GM21528 (cell line): ENCODE measurements at regions not wholly inside any gene's neighbourhood (a gene's known extent, or its start where the extent isn't known, plus 50 kb on each side); places are given as distances from the start of the nearest gene placed in this dataset.
A peak's percentile ranks its signal among the peaks of the same experiment; 100 is the strongest.

Experiments used
- ATAC-seq: cut with Tn5 transposase; IDR thresholded peaks from one replicate; pipeline ENCODE4 v1.9.1; 2021; ENCODE audit warnings: mild to moderate bottlenecking, moderate library complexity; ENCODE audit not compliant: unreplicated experiment, low FRiP score

DNA sequence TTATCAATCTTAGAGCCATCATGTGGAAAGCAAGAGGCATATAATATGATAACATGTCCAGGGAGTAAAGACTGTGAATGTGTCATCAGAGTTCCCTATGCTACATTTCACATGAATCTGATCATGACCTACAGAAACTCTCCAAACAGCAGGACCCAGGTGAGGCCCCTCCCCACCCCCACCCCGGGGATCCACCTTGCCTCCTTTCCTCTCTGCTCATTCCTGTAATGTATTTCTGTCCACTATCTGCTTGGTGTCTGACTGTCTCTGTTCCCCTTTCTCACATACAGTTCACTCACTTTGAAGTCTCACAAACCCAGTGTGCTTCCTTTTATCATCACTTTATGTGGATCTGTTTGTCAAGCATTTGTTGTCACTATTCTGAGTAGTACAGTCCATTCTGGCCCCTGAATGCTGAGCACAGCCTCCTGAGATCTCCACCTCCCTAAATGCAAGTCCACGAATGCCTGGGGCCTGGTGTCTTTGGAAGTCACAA, 76.4 kb upstream of the SMARCA2 start:
- ATAC-seq, result peak; percentile 69

DNA sequence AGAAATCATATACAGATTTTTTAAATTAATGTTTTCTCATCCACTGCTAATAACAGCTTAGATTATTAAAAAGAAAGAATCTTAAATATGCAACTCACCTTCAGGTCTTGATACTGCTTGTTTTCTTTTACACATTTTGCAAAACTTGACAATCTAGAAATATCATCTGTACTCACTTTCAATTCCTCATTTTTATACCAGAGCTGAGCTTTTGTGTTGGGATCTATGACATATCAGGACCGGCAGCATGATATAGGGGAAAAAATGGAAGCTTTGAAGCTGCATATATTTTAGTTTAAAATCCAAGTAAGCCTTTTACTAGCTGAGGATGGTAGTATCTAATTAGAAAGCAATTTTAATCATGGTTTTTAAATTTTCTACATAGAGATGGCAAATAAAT, 75.7 kb upstream of the SMARCA2 start:
- peak; percentile 43 for ATAC-seq

DNA sequence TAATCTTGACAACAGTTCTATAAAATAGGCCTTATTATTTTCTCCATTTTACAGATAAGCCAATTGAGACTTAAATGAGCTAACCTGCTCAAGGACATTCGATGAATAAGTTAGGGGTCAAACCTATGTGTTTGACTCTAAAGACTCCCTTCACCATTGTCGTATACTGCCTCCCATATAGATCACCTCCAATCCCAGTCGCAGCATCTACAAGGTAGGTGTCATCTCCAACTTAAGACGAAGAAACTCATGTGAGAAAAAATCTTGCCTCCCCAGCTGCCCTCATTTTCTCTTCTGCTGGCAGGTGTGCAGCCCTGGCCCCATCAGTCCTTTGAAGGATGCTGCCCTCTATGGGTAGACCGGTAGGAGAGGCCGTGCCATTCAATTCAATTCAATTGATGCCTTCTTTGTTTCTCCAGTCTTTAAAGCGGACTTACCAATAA, 75.2 kb upstream of the SMARCA2 start:
- ATAC-seq, result peak; percentile 84

DNA sequence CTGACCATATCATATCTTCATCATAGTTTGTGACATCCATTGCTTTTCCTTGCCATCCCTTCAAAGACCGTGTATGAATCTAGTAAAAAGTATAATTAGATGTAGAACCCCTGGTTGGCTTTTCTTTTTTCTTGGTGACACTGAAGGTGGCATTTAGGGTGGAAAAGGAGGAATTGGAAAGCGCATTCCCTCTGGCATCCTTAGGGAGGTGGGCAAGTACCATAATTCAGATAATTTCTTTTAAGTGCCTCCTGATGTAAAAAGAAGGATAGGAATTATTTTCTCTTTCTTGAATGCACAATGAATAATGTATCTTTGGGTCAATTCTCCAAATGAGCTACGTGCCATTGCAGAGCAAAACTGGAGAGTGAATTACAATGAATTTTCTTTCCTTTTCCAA, 73.2 kb upstream of the SMARCA2 start:
- no peak for ATAC-seq

DNA sequence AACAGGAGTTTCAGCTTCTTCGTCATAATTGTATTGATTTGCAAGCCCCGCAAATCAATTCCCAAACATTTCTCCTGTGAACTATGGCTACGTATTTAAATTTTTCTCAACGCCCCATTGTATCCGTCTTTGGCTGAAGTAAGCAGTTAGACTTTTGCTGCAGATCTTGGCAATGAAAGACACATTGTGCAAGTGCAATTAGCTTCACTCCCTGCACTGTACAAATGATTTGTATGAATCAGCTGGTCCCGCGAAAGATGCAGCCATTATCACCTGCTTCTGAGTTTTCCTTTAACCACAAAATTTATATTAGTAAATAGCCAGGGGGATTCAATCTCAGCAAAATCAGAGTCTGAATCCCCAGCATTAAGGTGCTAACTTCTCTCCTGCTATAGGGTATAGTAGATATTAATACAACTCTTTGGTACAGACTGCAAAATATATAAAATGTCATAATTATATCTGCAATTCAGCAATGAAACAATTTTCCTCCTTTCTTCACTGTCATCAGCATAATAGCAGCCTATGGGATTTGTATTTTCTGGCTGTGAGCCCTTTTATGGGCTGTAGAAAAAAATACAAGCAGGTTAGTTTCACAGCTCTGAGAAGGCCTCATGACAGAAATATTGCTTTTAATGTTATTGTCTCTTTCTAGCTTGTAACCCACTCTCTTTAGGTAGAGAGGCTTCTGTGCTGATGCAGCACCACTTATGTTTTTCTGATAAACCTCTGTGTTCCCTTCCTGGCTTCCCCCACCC, 68.4 kb upstream of the SMARCA2 start:
- ATAC-seq, result no peak

DNA sequence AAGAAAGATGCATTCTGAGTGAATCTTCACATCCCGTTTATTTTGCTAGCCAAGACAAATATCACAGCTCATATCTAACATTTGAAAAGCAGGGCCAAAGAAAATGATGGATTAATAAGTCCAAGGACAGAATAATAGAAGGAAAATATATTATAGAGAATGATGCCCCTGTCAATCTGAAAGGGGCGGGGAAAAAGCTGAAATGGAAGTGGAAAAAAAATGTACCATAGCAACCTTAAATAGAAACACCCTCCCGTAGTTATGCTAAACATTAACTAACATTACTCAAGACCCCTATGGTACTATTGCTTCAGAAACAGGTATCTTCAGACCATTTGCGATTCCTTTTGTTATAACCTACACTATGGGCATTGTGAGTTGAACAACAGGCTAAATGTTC, 67.7 kb upstream of the SMARCA2 start:
- no peak for ATAC-seq

DNA sequence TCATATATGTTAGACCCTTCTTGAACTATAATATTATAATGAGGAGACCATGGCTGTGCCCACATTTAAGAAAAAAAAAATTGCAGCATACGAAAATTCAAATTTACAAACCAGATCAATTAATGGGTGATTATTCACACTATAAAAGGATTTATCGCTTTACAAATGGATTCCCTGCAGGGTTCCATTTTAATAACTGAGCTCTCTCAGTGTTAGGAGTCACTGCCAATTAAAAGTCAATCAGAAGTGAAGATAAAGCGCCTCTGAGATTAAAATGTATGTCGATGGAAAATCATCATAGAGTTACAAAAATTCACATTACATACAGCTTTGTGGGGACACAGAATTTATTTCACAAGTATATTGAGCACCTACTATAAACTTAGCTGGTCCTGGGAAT, 66.6 kb upstream of the SMARCA2 start:
- ATAC-seq, result no peak

DNA sequence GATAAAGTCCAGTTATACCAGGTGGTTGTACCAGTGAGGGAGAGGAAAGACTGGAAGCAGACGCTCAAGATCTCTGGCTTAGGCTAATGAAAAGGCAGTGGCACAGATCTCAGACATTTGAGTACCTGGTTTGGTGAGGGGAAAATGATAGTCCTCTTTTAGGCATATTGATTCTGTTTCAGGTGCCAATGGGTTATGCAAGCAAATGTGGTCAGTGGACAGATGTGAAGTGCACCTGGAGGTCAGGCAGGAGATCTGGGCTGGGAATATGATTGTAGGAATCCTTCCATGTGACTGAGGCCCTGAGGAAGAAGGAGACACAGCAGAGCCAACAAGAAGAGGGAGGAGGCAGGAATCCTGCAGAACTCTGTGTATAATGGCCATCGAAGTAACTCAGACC, 63.7 kb upstream of the SMARCA2 start:
- ATAC-seq, result no peak

DNA sequence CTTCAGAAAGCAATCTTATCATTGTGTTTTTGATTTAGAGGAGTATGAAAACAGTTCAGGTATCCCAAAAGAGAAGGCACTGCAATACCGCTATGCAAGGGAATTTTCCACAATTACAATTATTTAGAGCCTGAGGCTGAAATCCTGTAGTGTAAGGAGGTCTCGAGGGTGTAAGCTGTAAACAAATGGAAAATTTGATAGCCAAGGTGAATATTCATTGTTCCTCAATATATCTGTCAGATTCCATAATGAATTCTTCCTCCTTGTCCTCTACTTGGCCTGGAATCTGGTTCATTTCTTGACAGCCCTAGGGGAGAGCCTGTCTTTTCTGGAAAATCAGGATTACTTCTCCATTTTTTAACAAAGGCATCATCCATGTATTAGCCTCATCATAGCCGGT, 63.1 kb upstream of the SMARCA2 start:
- no peak for ATAC-seq

DNA sequence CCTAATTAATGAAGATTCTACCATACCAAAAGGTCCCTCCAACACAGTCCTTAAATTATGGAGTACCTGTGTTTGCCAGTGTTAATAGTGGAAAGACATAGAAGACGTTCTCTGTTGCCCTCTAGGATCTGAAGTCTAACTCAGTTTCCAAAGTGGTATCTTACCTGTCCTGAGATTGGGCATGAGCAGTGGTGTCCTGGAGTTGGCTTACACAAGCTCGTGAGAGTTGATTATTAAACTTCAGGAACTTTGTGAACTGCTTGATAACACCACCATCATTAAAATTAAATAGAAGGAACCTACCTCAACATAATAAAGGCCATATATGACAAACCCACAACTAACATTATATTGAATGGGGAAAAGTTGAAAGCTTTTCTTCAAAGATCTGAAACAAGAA, 60.9 kb upstream of the SMARCA2 start:
- ATAC-seq, result no peak

DNA sequence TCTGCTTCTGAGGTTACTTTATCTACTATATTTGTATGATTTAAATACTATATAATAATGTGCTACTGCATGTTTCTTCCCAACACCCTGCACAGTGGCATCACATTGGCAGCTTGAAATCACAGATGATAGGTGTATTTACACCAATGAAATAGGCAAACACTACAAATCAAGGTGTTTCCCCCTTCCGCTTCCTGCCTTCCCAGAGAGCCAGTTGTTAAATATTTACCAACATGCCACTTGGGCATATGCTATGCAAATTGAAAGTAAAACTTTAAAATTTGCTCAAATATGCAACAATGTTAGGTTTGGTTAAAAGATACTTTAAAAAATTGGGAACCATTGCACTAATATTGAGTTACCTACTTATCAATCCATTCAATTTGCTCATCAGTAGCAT, 58.2 kb upstream of the SMARCA2 start:
- no peak for ATAC-seq

DNA sequence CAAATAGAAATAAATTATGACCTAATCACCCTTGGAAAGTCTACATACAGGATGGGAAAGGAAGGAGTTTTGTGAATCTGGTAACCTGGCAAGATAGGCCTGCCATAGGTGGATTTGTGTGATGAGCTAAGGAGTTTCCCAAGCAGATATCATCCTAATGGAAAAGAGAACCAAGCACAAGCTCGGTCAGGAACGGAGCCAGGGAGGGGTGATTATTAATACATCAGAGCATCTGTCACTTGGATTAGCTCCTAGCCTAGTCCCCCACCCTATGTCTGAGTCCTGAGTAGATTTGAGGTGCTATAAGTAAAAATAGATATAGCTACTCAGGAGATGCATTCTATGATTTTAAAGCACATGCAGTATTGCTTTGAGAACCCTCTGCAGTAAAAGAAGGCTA, 57.3 kb upstream of the SMARCA2 start:
- ATAC-seq, result no peak

DNA sequence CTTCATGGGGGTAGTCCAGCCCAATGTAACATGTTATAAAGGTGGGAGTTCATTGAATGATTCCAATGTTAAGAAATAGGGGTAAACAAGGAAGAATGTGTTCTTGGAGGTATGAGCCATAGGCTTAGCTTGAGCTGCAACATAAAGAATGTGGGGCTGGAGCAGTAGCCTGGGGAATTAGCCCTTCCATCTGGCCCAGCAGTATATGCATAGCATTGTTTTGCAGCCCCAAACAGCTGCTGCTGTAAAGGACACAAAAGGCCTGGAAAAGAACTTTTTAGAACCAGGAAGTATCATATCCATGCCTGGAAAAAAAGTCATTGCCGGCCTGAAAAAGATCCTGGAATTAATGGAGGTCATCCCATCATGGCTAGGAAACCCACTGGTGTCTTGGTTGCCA, 55.8 kb upstream of the SMARCA2 start:
- no peak for ATAC-seq

DNA sequence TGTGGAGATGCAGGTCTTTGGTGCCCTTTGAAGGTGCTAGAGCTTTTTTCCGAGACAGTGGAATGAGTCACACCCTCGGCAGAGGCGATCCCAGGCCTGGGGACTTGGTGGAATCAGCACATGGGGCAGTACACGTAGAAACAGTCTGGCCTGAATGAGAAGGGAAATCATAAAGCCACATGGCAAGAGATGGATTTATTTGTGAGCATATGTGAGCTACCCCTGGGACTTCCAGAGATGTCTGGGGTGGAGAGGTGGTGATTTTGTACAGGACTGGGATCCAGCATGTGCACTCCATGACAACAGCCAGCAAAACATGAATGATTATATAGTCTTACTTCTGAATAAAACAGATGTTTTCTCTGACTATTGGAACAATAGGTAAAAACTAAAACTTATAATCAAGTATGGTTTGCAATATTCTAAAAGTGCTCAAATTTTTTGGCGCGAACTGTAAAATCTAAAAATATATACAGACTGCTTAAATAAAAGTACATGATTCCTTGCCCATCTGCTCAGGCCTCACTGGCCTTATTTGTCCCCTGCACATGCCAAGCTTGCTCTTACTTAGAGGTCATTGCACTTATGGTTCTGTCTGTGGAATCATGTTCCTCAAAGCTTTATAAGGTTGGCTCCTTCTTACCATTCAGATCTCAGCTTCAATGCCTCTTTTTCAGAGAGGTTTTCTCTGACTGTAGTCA, 54.7 kb upstream of the SMARCA2 start:
- ATAC-seq, result no peak

DNA sequence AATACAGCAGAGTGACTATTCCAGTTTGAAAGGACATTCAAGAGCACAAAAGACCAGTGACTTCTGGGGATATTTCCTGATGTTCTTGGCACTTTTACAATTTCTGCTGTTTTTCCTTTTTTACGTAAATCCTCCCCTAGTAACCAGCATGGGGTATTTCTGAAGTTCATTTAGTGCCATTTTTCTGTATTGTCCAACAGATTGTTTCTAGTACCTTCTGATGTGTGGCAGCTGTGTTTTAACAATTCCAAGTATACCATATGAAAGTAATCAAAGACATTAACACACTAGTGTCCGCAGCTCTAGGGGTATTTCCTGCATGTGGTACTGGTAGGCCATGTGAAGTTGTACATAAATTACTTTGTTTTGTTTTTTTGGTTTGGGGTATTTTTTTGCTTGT, 53.0 kb upstream of the SMARCA2 start:
- ATAC-seq, result no peak

DNA sequence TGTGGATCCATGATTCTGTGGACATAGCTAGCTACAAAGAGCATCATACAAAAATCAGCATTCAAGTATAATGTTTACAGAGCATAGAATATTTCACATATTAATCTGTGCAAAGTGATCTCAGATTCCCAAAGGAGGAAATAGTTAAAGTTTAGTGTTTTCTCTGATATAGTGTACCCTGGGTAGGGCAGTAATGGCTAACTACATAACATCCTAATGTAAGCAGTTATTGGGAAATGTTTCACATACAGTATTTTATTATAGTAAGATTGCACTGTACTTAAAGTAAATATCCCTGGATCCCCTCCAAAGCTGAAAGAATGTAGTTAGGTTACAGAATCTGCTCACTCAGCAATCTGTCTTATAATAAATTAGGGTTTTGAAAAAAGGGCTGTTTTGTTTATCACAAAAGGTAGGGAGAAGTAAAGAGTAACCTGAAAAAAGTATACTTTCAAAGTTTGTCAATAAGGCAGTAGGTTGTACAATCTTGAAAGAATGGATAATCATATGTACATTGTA, 52.5 kb upstream of the SMARCA2 start:
- no peak for ATAC-seq

DNA sequence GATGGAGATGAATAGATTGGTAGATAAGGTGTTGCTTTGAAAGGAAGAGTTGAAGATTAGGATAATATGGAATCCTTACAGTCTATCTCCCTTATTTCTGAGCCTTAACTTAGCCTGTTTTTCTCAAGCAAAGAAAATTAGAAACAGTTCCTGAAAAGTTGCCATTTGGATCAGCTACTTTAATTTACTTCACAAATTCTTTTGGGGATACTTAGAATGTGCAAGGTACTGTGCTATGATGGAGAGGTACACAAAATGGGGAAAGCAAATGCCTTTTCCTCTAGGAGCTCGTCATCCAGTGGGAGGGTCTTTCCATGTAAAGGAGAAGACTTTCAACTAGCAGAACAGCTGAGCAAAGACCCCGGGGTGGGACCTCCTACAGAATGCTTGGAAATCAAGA, 51.1 kb upstream of the SMARCA2 start:
- ATAC-seq, result no peak
